ENCODE measurements at regions not wholly inside any gene's neighbourhood (a gene's known extent, or its start where the extent isn't known, plus 50 kb on each side); places are given as distances from the start of the nearest gene placed in this dataset.

DNA sequence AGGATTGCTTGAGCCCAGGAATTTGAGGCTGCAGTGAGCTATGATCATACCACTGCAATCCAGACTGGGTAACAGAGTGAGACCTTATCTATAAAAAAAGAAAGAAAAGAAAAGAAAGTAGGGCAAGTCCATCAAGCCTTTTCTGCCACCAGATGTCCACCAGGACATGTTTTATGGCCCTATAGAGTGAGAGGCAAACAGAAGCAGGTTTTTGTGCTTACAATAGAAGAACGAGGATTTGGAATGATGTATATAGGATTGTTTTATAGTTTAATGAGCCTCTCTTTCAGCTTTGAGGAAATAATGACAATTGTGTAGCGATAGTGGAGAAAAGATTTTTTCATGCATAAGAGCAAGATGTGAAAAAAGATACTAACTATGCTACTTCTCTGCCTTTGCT, 480.5 kb downstream of the KLF12 start:
- DNase-seq (ENCODE audit: low spot score) (no peak), ATAC-seq (no peak)
- H3K4me3 Mint-ChIP-seq: no peak overlapping the region
- peaks cover 2% of the 10 kb centered on the region; the same call in 1 of the 2 replicates for H3K4me1 Mint-ChIP-seq
- H3K27me3 Mint-ChIP-seq (ENCODE audit: low read depth): no peaks in the 10 kb centered on the region
- H3K36me3 Mint-ChIP-seq: no peaks in the 10 kb centered on the region
- no peak for TF ChIP-seq MYBL2 (CRISPR knock-in tag; IDR thresholded peaks at IDR 0.05)
- no peak for TF ChIP-seq ZNF416 (CRISPR knock-in tag; IDR thresholded peaks at IDR 0.05)
- no peak for TF ChIP-seq MXD4 (CRISPR knock-in tag; IDR thresholded peaks at IDR 0.05; ENCODE audit: borderline replicate concordance)
- no peak for TF ChIP-seq TP53 (CRISPR knock-in tag; IDR thresholded peaks at IDR 0.05)
- no peak for TF ChIP-seq GTF2I (CRISPR knock-in tag; conservative IDR thresholded peaks at IDR 0.05)
- no peak for TF ChIP-seq FOXJ3 (CRISPR knock-in tag; IDR thresholded peaks at IDR 0.05; ENCODE audit: borderline replicate concordance)
- H3K27ac Mint-ChIP-seq: no peak overlapping the region
- peaks cover 14% of the 10 kb centered on the region for H3K9me3 Mint-ChIP-seq
- ChIA-PET POLR2A (interaction anchor here (0.7 kb wide), 1 partner anchor 425 kb away, joined by 4 read pairs; no protein-coding TSS in a partner anchor), CTCF (interaction anchor here (0.6 kb wide), 2 partner anchors 23 to 165 kb away, joined by 3 read pairs; no protein-coding TSS in a partner anchor)

DNA sequence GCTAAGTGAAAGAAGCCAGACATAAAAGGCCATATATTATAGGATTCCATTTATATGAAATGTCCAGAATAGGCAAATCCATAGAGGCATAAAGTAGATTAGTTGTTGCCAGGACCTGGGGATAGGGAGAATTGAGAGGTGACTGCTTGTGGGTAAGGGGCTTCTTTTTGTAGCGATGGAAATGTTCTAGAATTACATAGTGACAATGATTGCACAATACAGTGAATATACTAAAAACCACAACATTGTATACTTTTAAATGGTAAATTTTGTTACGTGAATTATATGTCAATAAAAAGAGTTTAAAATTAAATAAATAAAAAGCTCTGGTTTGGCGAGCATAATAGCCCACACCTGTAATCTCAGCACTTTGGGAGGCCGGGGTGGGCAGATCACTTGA, 486.8 kb downstream of the KLF12 start:
- H3K27ac Mint-ChIP-seq: no peak overlapping the region
- peaks cover 8% of the 10 kb centered on the region for H3K36me3 Mint-ChIP-seq
- TF ChIP-seq, protein P1, sequence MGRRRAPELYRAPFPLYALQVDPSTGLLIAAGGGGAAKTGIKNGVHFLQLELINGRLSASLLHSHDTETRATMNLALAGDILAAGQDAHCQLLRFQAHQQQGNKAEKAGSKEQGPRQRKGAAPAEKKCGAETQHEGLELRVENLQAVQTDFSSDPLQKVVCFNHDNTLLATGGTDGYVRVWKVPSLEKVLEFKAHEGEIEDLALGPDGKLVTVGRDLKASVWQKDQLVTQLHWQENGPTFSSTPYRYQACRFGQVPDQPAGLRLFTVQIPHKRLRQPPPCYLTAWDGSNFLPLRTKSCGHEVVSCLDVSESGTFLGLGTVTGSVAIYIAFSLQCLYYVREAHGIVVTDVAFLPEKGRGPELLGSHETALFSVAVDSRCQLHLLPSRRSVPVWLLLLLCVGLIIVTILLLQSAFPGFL (CRISPR knock-in tag; IDR thresholded peaks at IDR 0.05; ENCODE audit: borderline replicate concordance): no peak
- no peak for TF ChIP-seq NFE2L1 (CRISPR knock-in tag; IDR thresholded peaks at IDR 0.05)
- no peak for TF ChIP-seq ZNF423 (CRISPR knock-in tag; IDR thresholded peaks at IDR 0.05)
- TF ChIP-seq ZNF396 (CRISPR knock-in tag; IDR thresholded peaks at IDR 0.05; ENCODE audit: borderline replicate concordance): no peak
- TF ChIP-seq, protein P2, sequence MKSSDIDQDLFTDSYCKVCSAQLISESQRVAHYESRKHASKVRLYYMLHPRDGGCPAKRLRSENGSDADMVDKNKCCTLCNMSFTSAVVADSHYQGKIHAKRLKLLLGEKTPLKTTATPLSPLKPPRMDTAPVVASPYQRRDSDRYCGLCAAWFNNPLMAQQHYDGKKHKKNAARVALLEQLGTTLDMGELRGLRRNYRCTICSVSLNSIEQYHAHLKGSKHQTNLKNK (CRISPR knock-in tag; IDR thresholded peaks at IDR 0.05): no peak
- TF ChIP-seq NR1H2 (CRISPR knock-in tag; IDR thresholded peaks at IDR 0.05): no peak
- TF ChIP-seq RORB (CRISPR knock-in tag; IDR thresholded peaks at IDR 0.05): no peak
- TF ChIP-seq CREM (CRISPR knock-in tag; IDR thresholded peaks at IDR 0.05): no peak
- no peak for TF ChIP-seq NR2C2 (CRISPR knock-in tag; IDR thresholded peaks at IDR 0.05)
- TF ChIP-seq, protein P3, sequence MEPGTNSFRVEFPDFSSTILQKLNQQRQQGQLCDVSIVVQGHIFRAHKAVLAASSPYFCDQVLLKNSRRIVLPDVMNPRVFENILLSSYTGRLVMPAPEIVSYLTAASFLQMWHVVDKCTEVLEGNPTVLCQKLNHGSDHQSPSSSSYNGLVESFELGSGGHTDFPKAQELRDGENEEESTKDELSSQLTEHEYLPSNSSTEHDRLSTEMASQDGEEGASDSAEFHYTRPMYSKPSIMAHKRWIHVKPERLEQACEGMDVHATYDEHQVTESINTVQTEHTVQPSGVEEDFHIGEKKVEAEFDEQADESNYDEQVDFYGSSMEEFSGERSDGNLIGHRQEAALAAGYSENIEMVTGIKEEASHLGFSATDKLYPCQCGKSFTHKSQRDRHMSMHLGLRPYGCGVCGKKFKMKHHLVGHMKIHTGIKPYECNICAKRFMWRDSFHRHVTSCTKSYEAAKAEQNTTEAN (CRISPR knock-in tag; IDR thresholded peaks at IDR 0.05): no peak
- no peak for TF ChIP-seq CREB1 (CRISPR knock-in tag; IDR thresholded peaks at IDR 0.05)
- no peak for TF ChIP-seq KAT7 (CRISPR knock-in tag; IDR thresholded peaks at IDR 0.05; ENCODE audit: borderline replicate concordance)
- no peak for TF ChIP-seq FOXJ3 (CRISPR knock-in tag; IDR thresholded peaks at IDR 0.05; ENCODE audit: borderline replicate concordance)
- TF ChIP-seq ZNF416 (CRISPR knock-in tag; IDR thresholded peaks at IDR 0.05): no peak
- TF ChIP-seq JAZF1 (CRISPR knock-in tag; IDR thresholded peaks at IDR 0.05): no peak
- TF ChIP-seq ZBTB21 (CRISPR knock-in tag; IDR thresholded peaks at IDR 0.05; ENCODE audit: borderline replicate concordance): no peak
- no peak for TF ChIP-seq EMX1 (CRISPR knock-in tag; IDR thresholded peaks at IDR 0.05)
- TF ChIP-seq, protein P4, sequence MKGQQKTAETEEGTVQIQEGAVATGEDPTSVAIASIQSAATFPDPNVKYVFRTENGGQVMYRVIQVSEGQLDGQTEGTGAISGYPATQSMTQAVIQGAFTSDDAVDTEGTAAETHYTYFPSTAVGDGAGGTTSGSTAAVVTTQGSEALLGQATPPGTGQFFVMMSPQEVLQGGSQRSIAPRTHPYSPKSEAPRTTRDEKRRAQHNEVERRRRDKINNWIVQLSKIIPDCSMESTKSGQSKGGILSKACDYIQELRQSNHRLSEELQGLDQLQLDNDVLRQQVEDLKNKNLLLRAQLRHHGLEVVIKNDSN (CRISPR knock-in tag; IDR thresholded peaks at IDR 0.05): no peak
- H3K4me3 Mint-ChIP-seq: no peak overlapping the region
- DNase-seq (ENCODE audit: low spot score) (no peak), ATAC-seq (no peak)
- CTCF ChIA-PET: no interaction called here
- no peaks in the 10 kb centered on the region for H3K4me1 Mint-ChIP-seq
- POLR2A ChIA-PET: no interaction called here
- no peaks in the 10 kb centered on the region for H3K27me3 Mint-ChIP-seq (ENCODE audit: low read depth)
- peaks cover 30% of the 10 kb centered on the region for H3K9me3 Mint-ChIP-seq

Measured in WTC11 (cell line).